Activated CD4-positive, alpha-beta T cell treated with anti-CD3 and anti-CD28 coated beads for 36 hours (primary cell): ENCODE measurements at regions not wholly inside any gene's neighbourhood (a gene's known extent, or its start where the extent isn't known, plus 50 kb on each side); places are given as distances from the start of the nearest gene placed in this dataset.

Source experiments
- ATAC-seq: fragments of 200-7000 bp; cut with Tn5 transposase; one replicate; pipeline ENCODE4 v1.10.0; 2021; ENCODE audit warnings: mild to moderate bottlenecking, moderate library complexity
- CTCF ChIA-PET: fragments of 350-600 bp; sonication (Branson Sonifier 250); formaldehyde crosslinking; loops from one replicate; lab custom pipeline; 2021; ENCODE audit warnings: antibody characterized with exemption; lab: Charles Lee
- POLR2A ChIA-PET: fragments of 350-600 bp; sonication (Branson Sonifier 250); formaldehyde crosslinking; loops from one replicate; lab custom pipeline; 2021; ENCODE audit warnings: antibody characterized with exemption, inconsistent platforms; lab: Charles Lee
- DNase-seq: peaks from one replicate; pipeline ENCODE4 v3.0.0-alpha.2; 2020
- H3K27ac Mint-ChIP-seq: one replicate; pipeline ENCODE4 v1.8.0; 2021; ENCODE audit warnings: mixed read lengths
- H3K27me3 Mint-ChIP-seq: one replicate; pipeline ENCODE4 v1.8.0; 2021; ENCODE audit warnings: mixed read lengths
- H3K36me3 Mint-ChIP-seq: one replicate; pipeline ENCODE4 v1.8.0; 2021; ENCODE audit warnings: low read depth, mixed read lengths
- H3K4me1 Mint-ChIP-seq: one replicate; pipeline ENCODE4 v1.8.0; 2021; ENCODE audit warnings: mixed read lengths
- H3K4me3 Mint-ChIP-seq: one replicate; pipeline ENCODE4 v1.8.0; 2021; ENCODE audit warnings: mild to moderate bottlenecking, moderate library complexity, mixed read lengths
- H3K9me3 Mint-ChIP-seq: one replicate; pipeline ENCODE4 v1.8.0; 2021; ENCODE audit warnings: low read depth, mixed read lengths
- intact Hi-C, 2 experiments: fragments of 100-400 bp; cut with DNase I in 1 of 2; cut with micrococcal nuclease in 1 of 2; formaldehyde crosslinking; loops; one replicate each; pipeline versions ENCODE4 v1.14.2 to v1.15.1; 2022 to 2024; cut with DNase I, micrococcal nuclease

DNA sequence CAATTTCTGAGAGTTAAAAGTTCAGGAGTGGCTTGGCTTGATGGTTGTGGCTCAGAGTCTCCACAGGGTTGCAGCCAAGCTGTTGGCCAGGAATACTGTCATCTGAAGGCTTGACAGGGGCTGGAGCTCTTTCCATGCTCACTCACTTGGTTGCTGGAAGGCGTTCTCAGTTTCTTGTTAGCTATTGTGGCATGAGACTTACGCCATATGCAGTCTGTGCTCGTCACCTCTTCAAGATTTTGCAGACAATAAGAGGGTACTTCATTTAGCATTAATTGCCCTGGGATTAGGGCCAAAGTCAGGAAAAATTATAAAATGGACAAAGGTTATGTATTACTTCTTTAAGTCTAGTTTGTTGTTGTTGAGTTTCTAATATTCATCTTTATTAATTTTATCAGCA, 380.6 kb upstream of the MAP3K7 start:
- CTCF ChIA-PET: interaction anchor here (0.6 kb wide), 2 partner anchors 49 to 1259 kb away, joined by 3 read pairs; no protein-coding TSS in a partner anchor
- Mint-ChIP-seq H3K27me3 (no peaks in the 10 kb centered on the region), H3K4me3 (no peak overlapping the region), H3K27ac (no peak overlapping the region), H3K9me3 (no peaks in the 10 kb centered on the region), H3K36me3 (no peaks in the 10 kb centered on the region), H3K4me1 (no peaks in the 10 kb centered on the region)
- intact Hi-C loops: no loop called here
- POLR2A ChIA-PET: no interaction called here
- no peak for ATAC-seq
- no peak for DNase-seq

DNA sequence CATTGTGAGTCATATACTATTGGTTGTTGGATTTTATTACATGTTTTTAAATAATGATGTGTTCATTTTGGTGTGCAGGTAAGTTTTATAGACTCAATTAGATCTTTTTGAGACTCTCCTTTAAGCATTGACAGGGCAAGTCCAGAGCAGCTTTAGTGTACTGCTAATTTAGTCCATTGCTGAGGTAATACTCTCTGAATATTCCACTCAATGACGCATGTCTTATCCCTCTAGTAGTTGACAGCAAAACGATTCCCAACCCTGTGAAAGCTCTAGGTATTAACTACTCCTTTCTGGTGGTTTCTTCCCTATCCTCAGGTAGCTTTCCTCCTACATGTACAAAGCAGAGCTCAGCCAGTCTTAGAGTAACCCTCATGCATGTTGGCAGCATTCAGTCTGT, 373.5 kb upstream of the MAP3K7 start:
- no peak for ATAC-seq
- no peak for DNase-seq
- no peak overlapping the region for H3K4me3 Mint-ChIP-seq
- H3K36me3 Mint-ChIP-seq: no peaks in the 10 kb centered on the region
- ChIA-PET CTCF (no interaction called here), POLR2A (no interaction called here)
- peaks cover 9% of the 10 kb centered on the region for H3K27me3 Mint-ChIP-seq
- H3K4me1 Mint-ChIP-seq: no peaks in the 10 kb centered on the region
- no peak overlapping the region for H3K27ac Mint-ChIP-seq
- H3K9me3 Mint-ChIP-seq: no peaks in the 10 kb centered on the region
- intact Hi-C loops: no loop called here

DNA sequence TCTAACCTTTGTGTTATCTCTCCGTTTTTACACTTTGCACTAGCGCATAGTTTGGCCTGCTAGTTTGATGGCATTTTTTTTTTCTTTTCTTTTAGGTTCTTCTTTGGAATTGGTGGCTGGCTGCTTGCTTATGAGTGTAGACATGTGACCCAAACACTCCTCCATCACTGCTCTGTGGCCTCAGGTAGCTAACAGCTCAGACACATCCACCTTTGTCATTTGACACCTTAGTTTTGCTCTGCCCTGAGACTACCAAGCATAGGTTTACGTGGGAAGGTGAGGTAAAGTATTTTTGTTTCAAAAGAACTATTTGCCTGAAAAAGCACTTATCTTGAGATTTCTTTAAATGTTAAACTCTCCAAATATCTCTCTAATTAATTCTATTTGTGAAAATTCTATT, 368.4 kb upstream of the MAP3K7 start:
- DNase-seq: no peak
- ChIA-PET CTCF (interaction anchor here (1.3 kb wide), 1 partner anchor 15 kb away, joined by 3 read pairs; no protein-coding TSS in a partner anchor), POLR2A (no interaction called here)
- Mint-ChIP-seq H3K4me1 (no peaks in the 10 kb centered on the region), H3K4me3 (no peak overlapping the region), H3K36me3 (no peaks in the 10 kb centered on the region), H3K27me3 (peaks cover 5% of the 10 kb centered on the region), H3K27ac (no peak overlapping the region), H3K9me3 (no peaks in the 10 kb centered on the region)
- no peak for ATAC-seq
- intact Hi-C loops: no loop called here

DNA sequence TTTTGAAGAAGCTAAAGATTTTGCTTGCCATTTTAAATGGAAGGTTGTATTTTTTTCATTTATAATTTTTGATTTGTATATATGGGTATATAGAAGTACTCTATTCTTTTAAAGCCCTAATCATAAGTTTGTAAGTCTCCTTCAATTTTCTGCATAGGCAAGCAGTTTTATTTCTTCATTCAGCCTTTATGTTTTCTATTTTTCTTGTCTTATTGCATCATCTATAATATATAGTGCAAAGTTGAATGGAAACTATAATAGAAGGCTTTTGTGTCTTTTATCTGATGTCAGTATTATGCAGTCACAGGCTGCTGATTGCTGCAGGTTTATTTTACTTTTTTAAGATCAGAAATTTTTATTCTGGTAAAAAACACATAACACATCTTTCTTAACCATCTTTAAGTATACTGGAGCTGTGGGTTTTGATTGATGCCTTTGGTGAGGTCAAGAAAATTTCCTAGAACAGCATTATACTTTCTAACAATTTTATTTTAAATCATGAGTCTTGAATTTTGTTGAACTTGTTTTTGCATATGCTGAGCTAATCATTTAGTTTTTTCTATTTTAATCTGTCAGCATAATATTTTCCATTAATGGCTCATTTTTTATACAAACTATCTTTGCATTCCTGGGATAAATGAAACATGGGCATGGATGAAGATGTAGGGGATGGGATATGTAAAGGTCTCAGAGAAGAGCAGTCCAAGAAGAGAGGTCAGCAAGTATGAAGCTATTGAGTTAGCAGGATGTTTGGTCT, 366.7 kb upstream of the MAP3K7 start:
- Mint-ChIP-seq H3K4me1 (no peaks in the 10 kb centered on the region), H3K36me3 (no peaks in the 10 kb centered on the region), H3K27me3 (peaks cover 3% of the 10 kb centered on the region), H3K27ac (no peak overlapping the region), H3K9me3 (no peaks in the 10 kb centered on the region), H3K4me3 (no peak overlapping the region)
- intact Hi-C loops: no loop called here
- no peak for ATAC-seq
- ChIA-PET CTCF (interaction anchor here (0.6 to 0.8 kb wide), 2 partner anchors 13 to 33 kb away, joined by 4 read pairs; no protein-coding TSS in a partner anchor), POLR2A (no interaction called here)
- no peak for DNase-seq

DNA sequence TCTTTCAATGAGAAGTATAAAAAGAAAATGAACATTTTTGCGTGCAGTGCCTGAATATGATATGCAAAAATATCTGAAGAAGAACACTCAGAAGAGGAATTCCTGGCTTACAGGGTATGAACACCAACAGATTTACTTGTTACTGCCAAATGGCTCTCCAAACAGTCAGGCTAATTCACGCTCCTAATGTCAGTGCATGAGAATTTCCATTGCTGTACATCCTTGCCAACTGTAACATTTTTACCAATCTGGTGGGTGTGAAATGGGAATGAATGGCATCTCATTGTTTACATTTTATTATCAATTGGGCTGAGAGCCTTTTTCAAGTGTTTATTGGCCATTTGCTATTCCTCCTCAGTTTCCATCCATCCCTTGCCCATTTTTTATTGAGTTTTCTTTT, 365.3 kb upstream of the MAP3K7 start:
- no peaks in the 10 kb centered on the region for H3K9me3 Mint-ChIP-seq
- ChIA-PET POLR2A (no interaction called here), CTCF (no interaction called here)
- H3K4me1 Mint-ChIP-seq: no peaks in the 10 kb centered on the region
- H3K36me3 Mint-ChIP-seq: no peaks in the 10 kb centered on the region
- intact Hi-C loops: no loop called here
- ATAC-seq (no peak), DNase-seq (no peak)
- H3K4me3 Mint-ChIP-seq: no peak overlapping the region
- no peak overlapping the region for H3K27ac Mint-ChIP-seq
- H3K27me3 Mint-ChIP-seq: peaks cover 2% of the 10 kb centered on the region

DNA sequence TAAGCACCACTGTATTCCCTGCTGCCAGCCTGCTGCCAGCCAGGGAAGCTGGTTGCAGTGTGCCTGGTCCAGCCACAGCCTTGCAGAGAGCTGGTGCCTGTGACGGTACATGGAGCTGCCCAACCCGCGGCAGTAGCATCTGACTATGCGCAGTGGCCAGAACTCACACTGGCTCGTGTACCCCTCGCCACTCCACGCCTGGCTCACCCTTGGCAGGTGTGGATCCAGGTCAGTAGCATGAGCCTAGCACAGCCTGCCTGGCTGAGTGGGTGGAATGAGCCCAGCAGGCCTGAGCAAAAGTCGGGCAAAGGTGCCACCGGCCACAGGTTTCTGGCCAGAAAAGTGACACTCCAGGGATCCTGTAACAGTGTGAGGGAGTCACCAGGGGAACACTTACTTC, 361.7 kb upstream of the MAP3K7 start:
- CTCF ChIA-PET: interaction anchor here (1.0 kb wide), 1 partner anchor 8 kb away, joined by 4 read pairs; no protein-coding TSS in a partner anchor

DNA sequence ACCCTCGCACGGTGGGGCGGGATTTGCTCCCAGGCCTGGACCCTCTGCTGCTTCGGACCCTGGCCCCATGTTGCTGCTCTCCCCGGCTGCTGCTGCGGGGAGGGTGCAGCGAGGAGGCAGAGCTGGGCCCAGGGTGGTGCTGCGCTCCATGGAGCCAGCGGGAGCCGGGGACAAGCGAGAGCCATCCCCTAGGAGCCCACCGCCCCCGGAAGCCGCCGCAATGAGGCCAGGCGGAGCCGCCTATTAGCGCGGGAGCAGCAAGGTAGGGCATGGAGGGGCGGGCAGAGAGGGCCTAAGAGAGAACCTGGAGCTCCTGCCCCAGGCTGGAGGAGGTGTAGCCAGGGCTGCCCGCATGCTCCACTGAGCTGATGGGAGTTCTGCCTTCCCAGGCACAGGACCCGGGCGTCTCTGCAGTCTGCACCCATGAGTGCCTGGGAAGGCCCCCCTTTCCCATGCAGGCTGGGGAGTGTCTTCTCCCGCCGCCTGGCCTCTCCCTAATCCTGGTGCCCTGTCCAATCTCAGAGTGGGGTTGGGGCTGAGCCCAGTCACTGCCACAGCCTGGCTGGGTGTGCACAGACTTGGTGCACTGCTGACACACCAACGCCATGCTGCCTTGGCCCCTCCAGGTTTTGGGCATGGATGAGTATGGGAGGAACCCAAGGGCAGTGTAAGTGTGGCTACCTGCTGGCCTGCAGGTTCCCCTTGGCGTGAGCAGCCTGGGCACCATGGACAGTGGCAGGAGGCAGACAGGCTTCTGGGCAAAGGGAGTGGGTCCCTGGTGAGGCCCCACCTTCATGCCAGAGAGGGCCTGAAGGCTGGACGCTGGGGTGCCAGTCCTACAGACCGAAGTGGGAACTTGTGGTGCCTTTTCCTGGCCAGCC, 360.6 kb upstream of the MAP3K7 start:
- no peak overlapping the region for H3K27ac Mint-ChIP-seq
- no peak overlapping the region for H3K4me3 Mint-ChIP-seq
- no peaks in the 10 kb centered on the region for H3K9me3 Mint-ChIP-seq
- H3K36me3 Mint-ChIP-seq: no peaks in the 10 kb centered on the region
- no peaks in the 10 kb centered on the region for H3K27me3 Mint-ChIP-seq
- no peak for ATAC-seq
- DNase-seq: no peak
- intact Hi-C loops: no loop called here
- CTCF ChIA-PET: interaction anchor here (1.0 kb wide), 1 partner anchor 7 kb away, joined by 4 read pairs; no protein-coding TSS in a partner anchor
- POLR2A ChIA-PET: no interaction called here
- no peaks in the 10 kb centered on the region for H3K4me1 Mint-ChIP-seq

More for the DNA sequence above, 361.7 kb upstream of the MAP3K7 start:
- Mint-ChIP-seq H3K4me3 (no peak overlapping the region), H3K4me1 (no peaks in the 10 kb centered on the region), H3K27me3 (no peaks in the 10 kb centered on the region), H3K9me3 (no peaks in the 10 kb centered on the region), H3K36me3 (no peaks in the 10 kb centered on the region), H3K27ac (no peak overlapping the region)
- no peak for ATAC-seq
- no peak for DNase-seq
- POLR2A ChIA-PET: no interaction called here
- intact Hi-C loops: no loop called here

DNA sequence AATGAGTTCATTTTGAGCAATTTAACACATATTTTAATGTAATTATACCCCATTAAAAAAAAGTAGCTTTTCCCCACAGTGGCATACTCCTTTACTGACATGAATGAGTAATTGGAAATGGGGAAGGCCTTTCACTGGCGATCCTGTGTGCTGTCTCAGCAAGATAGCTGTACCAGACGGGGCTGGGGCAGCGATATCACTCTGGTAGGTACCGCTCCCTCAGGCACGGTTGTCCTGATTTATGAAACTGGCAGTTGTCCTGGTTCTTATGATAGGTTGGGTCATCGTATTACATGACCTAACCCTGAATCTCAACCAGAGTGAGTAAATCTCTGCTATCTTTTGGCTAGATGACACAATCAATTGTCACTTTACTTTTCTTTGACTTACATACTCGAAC, 355.0 kb upstream of the MAP3K7 start:
- DNase-seq (no peak), ATAC-seq (no peak)
- peaks cover 5% of the 10 kb centered on the region for H3K4me1 Mint-ChIP-seq
- no peaks in the 10 kb centered on the region for H3K36me3 Mint-ChIP-seq
- CTCF ChIA-PET: interaction anchor here (0.9 to 1.9 kb wide), 5 partner anchors 9 to 139 kb away, joined by 3 to 11 read pairs (median 4); no protein-coding TSS in a partner anchor
- no peaks in the 10 kb centered on the region for H3K27me3 Mint-ChIP-seq
- H3K27ac Mint-ChIP-seq: no peak overlapping the region
- no peak overlapping the region for H3K4me3 Mint-ChIP-seq
- no peaks in the 10 kb centered on the region for H3K9me3 Mint-ChIP-seq
- POLR2A ChIA-PET: no interaction called here
- intact Hi-C loops: loop anchor here in 1 of 2 experiments (1.0 to 5.0 kb wide), 3 partner anchors 139 to 1700 kb away; no protein-coding TSS in a partner anchor

DNA sequence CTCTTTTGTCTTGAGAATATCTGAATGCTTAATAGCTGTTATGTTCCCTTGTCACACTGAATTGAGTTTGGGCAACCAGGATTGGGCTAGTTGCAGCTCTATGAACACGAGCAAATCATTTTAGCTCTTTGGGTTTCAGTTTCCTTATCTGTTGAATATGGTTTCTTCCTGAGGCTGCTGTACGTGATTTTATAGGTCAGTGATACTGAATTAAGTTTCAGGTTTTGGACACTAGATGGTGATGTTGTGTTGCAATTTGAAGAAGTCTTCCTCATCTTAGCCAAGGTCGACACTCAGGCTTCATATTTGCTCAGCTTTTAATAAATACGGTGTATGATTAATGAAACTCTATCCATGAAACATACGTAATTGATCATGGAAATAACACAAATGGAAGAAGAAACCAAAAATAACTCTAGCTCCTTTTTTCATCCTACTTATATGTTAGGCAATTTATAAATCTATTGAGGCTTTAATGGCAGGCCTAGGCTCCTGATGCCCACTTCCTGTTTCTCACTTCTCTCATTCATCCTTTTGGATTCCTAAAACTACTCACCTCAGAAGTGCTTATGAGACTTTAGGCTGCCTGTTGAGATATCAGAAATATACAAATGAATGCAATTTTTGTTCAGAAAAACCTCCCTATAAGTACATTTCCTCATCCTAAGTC, 354.1 kb upstream of the MAP3K7 start:
- DNase-seq: no peak
- intact Hi-C loops: loop anchor here in 1 of 2 experiments (1.0 to 5.0 kb wide), 3 partner anchors 140 to 1701 kb away; no protein-coding TSS in a partner anchor
- H3K27ac Mint-ChIP-seq: peak overlapping the region; percentile 6

DNA sequence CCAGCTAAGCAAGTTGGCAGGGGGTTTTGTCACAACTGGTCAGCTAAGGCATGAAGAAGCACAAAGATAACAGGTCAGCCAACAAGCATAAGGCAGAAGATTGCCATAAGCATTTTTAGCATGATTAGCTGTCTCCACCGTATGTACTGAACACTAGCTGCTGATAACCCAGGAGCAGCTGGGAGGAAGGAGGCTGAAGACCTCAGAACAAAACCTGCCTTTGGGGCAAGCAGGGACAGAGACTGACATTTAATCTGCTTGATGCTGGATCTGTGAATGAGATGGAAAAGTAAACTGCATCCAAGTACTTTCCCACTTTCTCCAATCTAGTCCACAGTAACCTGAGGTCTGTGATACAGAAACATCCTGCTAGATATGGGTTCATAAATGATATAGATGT, 353.0 kb upstream of the MAP3K7 start:
- Mint-ChIP-seq H3K36me3 (no peaks in the 10 kb centered on the region), H3K9me3 (no peaks in the 10 kb centered on the region), H3K27ac (no peak overlapping the region), H3K4me1 (peaks cover 5% of the 10 kb centered on the region), H3K27me3 (peaks cover under 1% of the 10 kb centered on the region), H3K4me3 (no peak overlapping the region)
- ChIA-PET CTCF (interaction anchor here (0.6 to 2.3 kb wide), 7 partner anchors 8 to 550 kb away, joined by 3 to 13 read pairs (median 4); no protein-coding TSS in a partner anchor), POLR2A (no interaction called here)
- ATAC-seq (no peak), DNase-seq (no peak)
- intact Hi-C loops: loop anchor here in 1 of 2 experiments (2.0 to 5.0 kb wide), 2 partner anchors 329 to 1702 kb away; no protein-coding TSS in a partner anchor

More for the DNA sequence above, 354.1 kb upstream of the MAP3K7 start:
- H3K27me3 Mint-ChIP-seq: no peaks in the 10 kb centered on the region
- peak; percentile 97 for ATAC-seq
- ChIA-PET CTCF (interaction anchor here (0.6 to 2.3 kb wide), 14 partner anchors 7 to 331 kb away, joined by 3 to 13 read pairs (median 4); no protein-coding TSS in a partner anchor), POLR2A (no interaction called here)
- H3K9me3 Mint-ChIP-seq: no peaks in the 10 kb centered on the region
- H3K36me3 Mint-ChIP-seq: no peaks in the 10 kb centered on the region
- no peak overlapping the region for H3K4me3 Mint-ChIP-seq
- peaks cover 5% of the 10 kb centered on the region for H3K4me1 Mint-ChIP-seq

DNA sequence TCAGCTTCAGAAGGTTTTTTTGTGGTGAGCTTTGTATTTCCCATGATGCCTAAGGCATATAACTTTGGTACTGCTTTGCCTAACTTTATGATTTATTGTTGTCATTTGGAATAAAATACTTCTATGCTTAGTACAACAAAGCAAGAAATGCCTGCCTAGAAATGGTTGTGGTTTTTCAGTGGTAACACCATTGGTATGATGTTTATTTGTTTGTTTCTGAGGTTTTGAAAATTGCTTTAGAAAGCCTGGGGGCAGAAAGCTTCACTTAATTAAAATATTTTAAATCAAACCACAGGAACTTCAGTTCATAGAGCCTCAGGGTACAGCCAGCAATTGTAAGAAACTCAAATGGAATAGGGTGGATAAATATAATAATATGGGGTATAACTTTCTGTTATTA, 351.2 kb upstream of the MAP3K7 start:
- ChIA-PET CTCF (no interaction called here), POLR2A (no interaction called here)
- peaks cover 9% of the 10 kb centered on the region for H3K4me1 Mint-ChIP-seq
- intact Hi-C loops: no loop called here
- no peaks in the 10 kb centered on the region for H3K36me3 Mint-ChIP-seq
- H3K27me3 Mint-ChIP-seq: peaks cover 4% of the 10 kb centered on the region
- H3K4me3 Mint-ChIP-seq: no peak overlapping the region
- no peaks in the 10 kb centered on the region for H3K9me3 Mint-ChIP-seq
- no peak for DNase-seq
- no peak overlapping the region for H3K27ac Mint-ChIP-seq
- ATAC-seq: no peak
